GM19240 (cell line): ENCODE measurements at regions not wholly inside any gene's neighbourhood (a gene's known extent, or its start where the extent isn't known, plus 50 kb on each side); places are given as distances from the start of the nearest gene placed in this dataset.
"Not testable (repeated sequence)": the region's sequence is repeated elsewhere in the genome, so short reads cannot be mapped to it uniquely, and the experiment has no call there.

Experiments used
- DNase-seq: peaks from one replicate; pipeline ENCODE4 v3.0.0; 2011; ENCODE audit warnings: low spot score; ENCODE audit not compliant: insufficient read length

DNA sequence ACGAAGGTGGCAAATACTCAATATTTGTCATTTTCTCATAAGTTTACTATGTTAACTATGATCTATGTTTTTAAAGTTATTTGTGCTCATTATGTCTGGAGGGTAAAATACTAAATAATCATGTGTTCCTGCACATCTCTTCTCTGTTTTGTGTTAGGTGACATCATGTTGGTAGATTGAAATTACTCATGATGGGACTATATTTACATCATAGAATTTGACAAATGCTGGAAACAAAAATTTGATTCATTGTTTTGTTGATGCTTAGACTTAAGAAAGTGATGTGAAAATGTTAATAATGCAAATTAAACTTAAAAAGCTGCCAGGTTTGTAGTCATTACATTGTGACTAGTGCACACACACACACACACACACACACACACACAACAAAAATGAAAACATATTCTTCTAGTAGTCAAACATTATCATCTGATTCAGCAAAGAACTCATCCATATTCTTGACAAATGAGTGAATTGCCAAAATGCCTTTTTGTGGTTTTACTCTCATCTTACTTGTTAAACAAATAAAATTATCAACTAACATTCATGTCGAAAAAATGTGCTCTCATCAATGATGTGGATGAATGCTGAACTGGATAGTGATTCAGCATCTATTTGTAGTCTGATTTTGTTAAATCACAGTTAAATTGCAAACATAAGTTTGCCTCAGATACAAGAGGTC lies 870.7 kb downstream of the BRINP3 start:
- DNase-seq = no peak

DNA sequence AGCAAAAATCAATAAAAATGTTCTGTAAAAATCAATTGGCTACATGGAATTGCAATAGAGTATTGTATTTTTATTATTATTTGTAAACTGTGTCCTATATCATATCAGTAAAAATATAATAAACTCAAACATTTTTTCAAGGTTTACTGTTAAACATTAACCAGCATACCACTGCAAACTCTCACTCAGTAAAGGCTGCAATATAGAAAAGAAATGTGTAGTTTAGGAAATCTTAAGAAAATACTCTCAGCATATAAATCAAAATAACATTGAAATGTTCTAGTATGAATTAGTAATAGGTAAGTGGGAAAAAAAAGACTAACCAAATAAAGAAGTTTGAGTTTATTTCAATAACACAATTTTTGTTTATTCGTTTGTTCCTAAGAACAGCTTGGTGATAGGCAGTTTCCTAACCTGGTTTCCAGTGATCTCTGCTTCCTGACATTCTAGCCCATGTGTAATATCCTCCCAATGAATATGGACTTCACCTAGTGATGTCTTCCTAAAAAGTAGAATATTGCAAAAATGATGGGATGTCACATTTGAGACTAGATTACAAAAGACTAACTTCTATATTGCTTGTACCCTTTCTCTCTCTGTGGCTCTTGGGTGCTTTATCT lies 870.1 kb downstream of the BRINP3 start:
- no peak for DNase-seq

DNA sequence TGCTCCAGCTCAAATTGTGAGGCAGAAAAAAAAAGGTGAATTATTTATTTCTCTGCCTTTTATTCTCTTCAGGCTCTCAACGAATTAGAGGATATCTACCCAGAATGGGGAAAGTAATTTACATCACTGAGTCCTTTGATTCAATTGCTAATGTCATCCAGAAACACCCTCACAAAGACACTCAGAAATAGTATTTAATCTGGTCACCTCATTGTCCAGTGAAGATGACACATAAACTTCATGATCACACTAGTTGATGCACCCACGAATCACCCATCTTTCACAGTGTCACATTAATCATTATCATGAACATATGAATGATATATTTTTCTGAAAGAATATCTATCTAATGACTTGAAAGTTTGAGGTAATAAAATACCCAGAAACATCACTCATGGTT lies 868.5 kb downstream of the BRINP3 start:
- DNase-seq = no peak

GRCh38 chr1:189616893-189617292 lies 860.8 kb downstream of the BRINP3 start:
- no peak for DNase-seq

- no peak for DNase-seq
Observed at GRCh38 chr1:189619682-189620332, 857.9 kb downstream of the BRINP3 start.

DNA sequence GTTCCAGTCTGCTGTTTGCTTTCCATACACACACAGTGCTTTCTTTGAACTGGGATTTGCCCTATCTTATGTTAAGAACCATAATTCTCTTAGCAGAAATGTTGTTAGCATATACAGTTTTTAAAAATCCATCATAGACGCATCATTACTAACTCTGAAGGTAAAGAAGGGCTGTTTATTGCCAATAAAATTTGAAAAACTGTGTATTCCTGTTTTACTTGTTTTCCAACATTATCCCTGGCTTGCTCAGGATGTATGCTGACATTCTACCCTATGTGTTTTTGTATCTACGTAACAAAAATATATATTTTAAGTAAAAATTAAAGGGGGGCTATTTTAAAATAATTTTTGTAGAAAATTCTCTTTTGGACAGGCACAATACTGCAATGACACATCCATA lies 857.2 kb downstream of the BRINP3 start:
- no peak for DNase-seq

DNA sequence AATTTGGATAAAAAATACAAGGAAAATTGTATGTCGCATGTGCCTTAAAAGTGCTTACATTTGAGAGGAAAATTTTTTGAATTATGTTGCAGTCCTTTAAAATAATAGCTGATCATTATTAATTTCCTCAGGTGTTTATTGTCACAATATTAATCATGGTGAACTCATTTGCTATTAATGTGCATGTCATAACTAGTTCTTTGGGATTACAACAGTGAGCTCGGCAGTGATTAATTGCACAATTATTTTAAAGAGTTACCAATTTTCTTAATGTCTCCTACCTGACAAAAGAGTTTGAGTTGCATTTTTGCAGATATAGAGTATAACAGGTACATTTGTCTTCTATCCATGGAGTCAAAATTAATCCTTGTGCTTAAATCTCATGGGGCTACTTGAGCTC lies 854.3 kb downstream of the BRINP3 start:
- DNase-seq = no peak

DNA sequence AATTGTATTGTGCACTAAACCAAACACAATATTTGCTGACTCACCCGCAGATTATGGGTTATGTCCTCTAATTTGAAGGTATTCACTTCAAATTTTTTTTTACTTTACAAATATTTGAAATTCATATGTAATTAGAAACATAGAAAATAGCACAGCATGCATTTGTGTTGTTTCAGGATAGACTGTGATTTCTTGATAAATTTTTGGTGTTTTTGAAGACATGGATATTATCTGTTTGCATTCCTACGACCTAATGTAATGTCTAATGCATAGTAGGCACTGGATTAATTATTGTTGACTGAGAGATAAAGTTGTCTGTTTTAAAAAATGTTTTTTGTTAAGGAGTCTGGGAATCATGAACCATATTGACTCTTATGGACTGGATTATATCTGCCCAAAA lies 850.2 kb downstream of the BRINP3 start:
- no peak for DNase-seq

- no peak for DNase-seq
Observed at GRCh38 chr1:189628857-189629256, 848.8 kb downstream of the BRINP3 start.

DNA sequence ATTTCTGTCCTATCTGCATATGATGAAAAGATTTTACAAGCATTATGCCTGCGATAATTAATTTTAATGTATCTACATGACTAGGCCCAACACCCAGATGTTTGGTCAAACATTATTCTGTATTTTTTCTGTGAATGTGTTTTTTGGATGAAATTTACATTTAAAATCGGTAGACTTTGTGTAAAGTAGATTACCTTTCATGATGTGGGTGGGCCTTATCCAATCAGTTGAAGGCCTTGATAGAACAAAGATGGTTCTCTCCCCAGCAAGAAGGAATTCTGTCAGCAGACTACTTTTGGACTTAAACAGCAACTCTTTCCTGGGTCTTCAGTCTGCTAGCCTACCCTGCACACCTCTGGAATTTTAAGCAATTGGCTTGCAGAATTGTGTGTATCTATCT lies 844.0 kb downstream of the BRINP3 start:
- DNase-seq = no peak

DNA sequence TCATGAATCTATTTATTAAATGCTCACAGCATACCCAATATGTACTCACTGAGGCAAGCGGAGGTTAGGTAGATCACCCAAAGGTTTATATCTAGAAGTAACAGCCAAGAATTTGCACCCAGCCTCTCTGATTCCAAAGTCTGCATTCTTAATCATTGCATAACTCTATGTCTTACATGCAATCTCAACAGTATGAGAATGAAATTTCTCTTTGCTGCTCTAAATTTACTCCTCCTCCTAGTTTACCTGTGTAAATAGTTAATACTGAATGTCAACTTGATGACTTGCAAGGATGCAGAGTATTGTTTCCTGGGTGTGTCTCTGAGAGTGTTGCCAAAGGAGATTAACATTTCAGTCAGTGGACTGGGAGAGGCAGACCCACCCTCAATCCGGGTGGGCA lies 840.6 kb downstream of the BRINP3 start:
- DNase-seq = no peak

DNA sequence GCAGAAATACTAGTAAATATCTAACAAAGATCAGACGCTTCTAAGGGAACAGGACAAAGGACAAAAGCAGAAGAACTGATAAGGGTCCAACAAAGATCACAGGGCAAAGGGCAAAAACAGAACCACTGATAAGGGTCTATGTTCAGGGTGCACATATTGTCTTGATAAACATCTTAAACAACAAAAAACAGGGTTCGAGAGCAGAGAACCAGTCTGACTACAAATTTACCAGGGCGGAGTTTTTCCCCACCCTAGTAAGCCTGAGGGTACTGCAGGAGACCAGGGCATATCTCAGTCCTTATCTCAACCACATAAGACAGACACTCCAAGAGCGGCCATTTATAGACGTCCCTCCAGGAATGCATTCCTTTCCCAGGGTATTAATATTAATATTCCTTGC lies 833.5 kb downstream of the BRINP3 start:
- not testable (repeated sequence) for DNase-seq

- DNase-seq = no peak
Observed at GRCh38 chr1:189644970-189645369, 832.7 kb downstream of the BRINP3 start.

DNA sequence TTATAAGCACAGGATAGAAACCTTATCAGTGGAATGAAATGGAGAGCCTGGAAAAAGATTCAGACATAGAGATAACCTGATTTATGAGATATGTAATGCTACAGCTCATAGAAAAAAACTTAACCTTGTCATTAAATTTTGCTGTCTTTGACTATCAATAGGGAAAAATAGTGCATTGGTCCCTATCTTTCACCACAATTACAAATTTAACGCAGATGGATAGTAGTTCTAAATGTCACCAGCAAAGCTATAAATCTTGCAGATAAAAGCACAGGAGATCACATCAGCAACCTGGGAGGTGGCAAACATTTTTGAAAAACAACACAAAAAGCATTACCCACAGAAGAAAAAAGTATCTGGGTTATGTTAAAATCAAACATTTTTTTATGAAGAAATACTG lies 831.6 kb downstream of the BRINP3 start:
- DNase-seq = no peak

DNA sequence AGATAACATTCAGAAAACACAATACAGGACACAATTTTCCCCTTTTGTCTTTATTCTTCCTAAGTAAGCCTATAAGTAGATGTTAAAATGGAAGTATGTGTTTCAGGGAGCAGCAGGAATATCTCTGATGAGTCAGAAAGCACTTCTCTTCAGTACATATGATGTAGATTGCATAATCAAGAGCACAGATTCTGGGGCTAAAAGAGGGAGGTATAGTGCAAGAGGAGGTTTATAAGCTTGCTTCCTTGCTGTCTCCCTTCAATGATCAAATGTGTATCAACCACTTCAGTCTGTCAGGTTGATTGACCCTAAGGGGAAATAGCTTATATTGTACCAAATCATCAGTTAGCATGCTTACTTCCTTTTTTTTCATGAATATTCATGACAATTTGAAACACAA lies 822.8 kb downstream of the BRINP3 start:
- no peak for DNase-seq

DNA sequence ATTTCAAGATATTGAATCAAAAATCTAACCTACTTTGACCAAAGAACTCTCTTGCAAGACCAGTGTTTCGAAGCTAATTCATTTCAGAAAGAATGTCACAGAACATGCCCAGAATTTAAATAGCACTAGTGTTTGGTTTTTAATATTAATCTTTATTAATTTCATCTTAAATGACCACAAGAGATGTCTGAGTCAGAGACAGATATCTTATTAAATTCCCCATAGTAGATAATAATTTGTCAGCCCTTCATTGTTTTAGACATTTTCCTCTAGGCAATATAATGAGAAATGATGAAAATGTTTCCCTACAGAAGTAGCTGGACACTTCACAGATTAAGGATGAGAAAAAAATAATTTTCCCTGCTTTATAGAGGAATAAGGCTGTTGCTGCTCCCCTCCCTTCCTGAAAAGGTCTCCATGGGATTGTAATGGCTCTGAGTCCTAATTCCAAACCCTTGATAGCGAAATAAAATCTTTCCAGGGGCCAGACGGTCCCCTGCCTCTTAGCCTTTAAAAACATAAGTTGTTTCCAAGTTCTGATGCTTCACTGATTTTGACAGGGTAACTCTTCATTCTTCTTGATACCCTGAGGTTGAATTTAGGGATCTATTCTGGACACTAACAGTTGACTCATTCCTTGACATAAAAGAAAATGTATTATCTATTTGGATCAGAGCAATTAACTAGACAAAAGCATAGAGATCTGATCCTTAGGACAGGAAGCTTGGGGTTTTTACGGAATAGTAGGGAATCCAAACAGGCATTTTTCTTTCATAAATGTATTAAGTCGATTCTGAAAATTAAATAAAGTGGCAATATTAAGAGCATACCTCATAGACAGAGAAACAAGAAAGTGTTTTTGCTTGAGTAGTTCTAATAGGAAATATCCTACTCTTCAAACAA lies 820.8 kb downstream of the BRINP3 start:
- no peak for DNase-seq

DNA sequence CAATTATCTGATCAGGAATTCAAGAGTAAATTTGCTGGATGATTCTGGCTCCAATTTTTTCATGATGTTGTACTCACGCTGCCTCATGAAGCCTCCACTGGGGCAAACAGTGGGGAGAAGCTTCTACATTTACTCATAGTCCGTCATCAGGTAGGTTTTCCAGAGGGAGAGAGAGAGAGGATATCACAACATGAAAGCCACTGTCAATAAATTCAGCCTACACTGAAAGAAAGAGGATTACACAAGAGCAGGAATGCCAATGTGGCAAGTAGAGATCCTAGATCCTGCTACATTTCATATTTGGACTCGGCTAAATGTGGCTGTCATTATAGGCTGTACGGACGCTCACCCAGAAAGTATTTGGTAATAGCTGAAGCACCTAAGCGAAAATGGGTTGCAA lies 819.9 kb downstream of the BRINP3 start:
- DNase-seq = no peak

- DNase-seq = no peak
Observed at GRCh38 chr1:189658381-189658780, 819.3 kb downstream of the BRINP3 start.

DNA sequence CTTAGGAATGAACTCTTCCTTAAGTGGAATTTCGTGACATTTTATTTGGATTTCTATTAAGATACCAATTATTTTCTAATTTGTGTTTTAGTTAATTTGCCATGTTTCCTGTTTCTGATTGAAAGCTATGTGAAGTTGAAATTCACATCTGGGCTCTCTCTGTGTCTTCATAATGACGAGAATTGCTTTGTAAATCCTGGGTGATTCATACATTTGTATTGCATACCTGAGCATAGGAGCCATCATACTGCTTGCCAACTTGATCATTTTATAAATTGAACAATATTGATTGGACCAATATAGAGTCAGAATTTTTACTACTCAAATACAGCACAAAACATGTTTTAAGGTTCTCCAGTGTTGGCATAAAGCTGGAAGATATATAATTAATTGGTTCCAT lies 817.9 kb downstream of the BRINP3 start:
- DNase-seq = no peak

DNA sequence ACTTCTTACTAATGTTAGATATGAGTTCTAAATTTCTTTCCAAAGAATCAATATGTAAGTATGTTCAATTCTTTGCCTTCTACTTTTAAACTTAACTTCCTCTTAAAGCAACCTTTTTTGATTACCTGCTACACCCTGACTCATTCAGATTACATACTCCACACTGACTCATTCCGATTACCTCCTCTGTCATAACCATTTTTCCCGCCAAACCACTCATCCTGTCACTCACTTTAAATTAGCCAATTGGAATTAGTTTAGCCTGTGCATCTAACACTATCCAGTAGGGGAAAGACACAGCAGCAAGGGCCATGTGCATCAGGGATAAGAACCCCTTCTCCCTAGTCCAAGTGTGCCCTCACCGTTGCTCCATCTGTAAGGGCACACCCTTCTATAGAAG lies 815.5 kb downstream of the BRINP3 start:
- no peak for DNase-seq

- DNase-seq = no peak
Observed at GRCh38 chr1:189669846-189670245, 807.8 kb downstream of the BRINP3 start.

DNA sequence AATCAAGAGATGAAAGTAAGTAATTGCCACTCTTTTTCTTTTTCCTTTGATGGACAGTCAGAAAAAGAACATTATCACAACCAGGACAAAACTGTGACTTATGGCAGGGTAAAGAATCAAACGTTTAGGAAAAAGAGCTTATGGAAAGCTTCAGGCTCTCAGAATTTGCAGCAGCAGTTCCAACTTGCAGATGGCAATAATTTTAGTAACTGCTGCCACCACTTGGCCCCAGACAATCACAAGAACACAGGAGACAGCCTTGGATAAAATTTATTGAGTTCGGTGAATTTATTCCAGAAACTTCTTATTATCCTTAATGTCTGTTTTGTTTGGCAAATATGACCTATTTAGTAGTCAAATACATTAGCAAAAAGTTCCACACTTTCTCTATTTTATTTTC lies 804.4 kb downstream of the BRINP3 start:
- no peak for DNase-seq
